H1 (cell line): ENCODE measurements at regions not wholly inside any gene's neighbourhood (a gene's known extent, or its start where the extent isn't known, plus 50 kb on each side); places are given as distances from the start of the nearest gene placed in this dataset.

ENCODE experiments used
- CTCF ChIA-PET: fragments of 300-600 bp; sonication (Branson Sonifier 250); formaldehyde crosslinking; loops from one replicate; lab custom pipeline; 2021; ENCODE audit not compliant: partially characterized antibody; lab: Charles Lee
- POLR2A ChIA-PET: fragments of 300-600 bp; sonication (Branson Sonifier 250); formaldehyde crosslinking; loops from one replicate; lab custom pipeline; 2021; ENCODE audit warnings: inconsistent platforms; ENCODE audit not compliant: partially characterized antibody; lab: Charles Lee
- DNase-seq, 2 experiments: peaks; one replicate each; pipeline versions ENCODE4 v3.0.0 to v3.0.0-alpha.2; 2010 to 2022; ENCODE audit warnings: low spot score in 2 of 2, low read depth in 1 of 2, mixed read lengths in 1 of 2
- FAIRE-seq: peaks from 2 replicates; lab custom pipeline; 2011; peaks lifted over from hg19 to GRCh38; lab: Jason Lieb, UNC
- H2AFZ ChIP-seq: 2 replicates; pipeline ENCODE4 v1.8.1; 2012; ENCODE audit warnings: low read length, inconsistent platforms
- H2AK5ac ChIP-seq: 2 replicates; pipeline ENCODE4 v1.6.1; 2013; ENCODE audit warnings: low read depth, low read length
- H2BK120ac ChIP-seq: replicated peaks from 2 replicates; pipeline ENCODE3; 2013; ENCODE audit warnings: low read depth, low read length, inconsistent platforms
- H2BK12ac ChIP-seq: 2 replicates; pipeline ENCODE4 v1.6.1; 2013; ENCODE audit warnings: low read depth, low read length
- H2BK15ac ChIP-seq: 2 replicates; pipeline ENCODE4 v1.6.1; 2013; ENCODE audit warnings: low read length
- H2BK20ac ChIP-seq: 2 replicates; pipeline ENCODE4 v1.6.1; 2013; ENCODE audit warnings: low read length
- H2BK5ac ChIP-seq: 2 replicates; pipeline ENCODE4 v1.6.1; 2013; ENCODE audit warnings: low read depth, low read length
- H3K14ac ChIP-seq: 2 replicates; pipeline ENCODE4 v1.6.1; 2013; ENCODE audit warnings: inconsistent platforms; ENCODE audit not compliant: insufficient read length
- H3K18ac ChIP-seq: 2 replicates; pipeline ENCODE4 v1.6.1; 2013; ENCODE audit warnings: low read length; ENCODE audit errors: extremely low read depth
- H3K23ac ChIP-seq: 2 replicates; pipeline ENCODE4 v1.6.1; 2013; ENCODE audit warnings: inconsistent platforms; ENCODE audit not compliant: insufficient read length
- H3K23me2 ChIP-seq: 2 replicates; pipeline ENCODE4 v1.6.1; 2013; ENCODE audit warnings: low read depth, low read length
- H3K27ac ChIP-seq: 2 replicates; pipeline ENCODE4 v1.6.1; 2011; ENCODE audit warnings: low read depth, low read length, inconsistent platforms
- H3K27me3 ChIP-seq, 4 experiments: replicated peaks in 1 of 4; 1 replicate in 1 of 4; 2 replicates in 3 of 4; pipeline versions ENCODE4 v1.6.1 to v1.8.1; 2011 to 2013; ENCODE audit warnings: low read length in 3 of 4, mild to moderate bottlenecking in 3 of 4, inconsistent platforms in 2 of 4, mixed read lengths in 2 of 4, moderate library complexity in 1 of 4; ENCODE audit not compliant: control insufficient read depth in 3 of 4, insufficient read depth in 3 of 4; ENCODE audit errors: extremely low read depth in 1 of 4
- H3K36me3 ChIP-seq, 4 experiments: 2 replicates each; pipeline versions ENCODE4 v1.6.1 to v1.8.1; 2011 to 2013; ENCODE audit warnings: mild to moderate bottlenecking in 4 of 4, low read length in 3 of 4, moderate library complexity in 2 of 4, control low read depth in 1 of 4, inconsistent platforms in 1 of 4; ENCODE audit not compliant: insufficient read depth in 4 of 4, control insufficient read depth in 2 of 4
- H3K4ac ChIP-seq: replicated peaks from 2 replicates; pipeline ENCODE3; 2013; ENCODE audit warnings: low read length, low read depth, mixed read lengths, inconsistent platforms; ENCODE audit not compliant: insufficient read length
- H3K4me1 ChIP-seq, 4 experiments: replicated peaks in 1 of 4; 1 replicate in 1 of 4; 2 replicates in 3 of 4; pipeline versions ENCODE4 v1.6.1 to v1.8.1; 2011 to 2013; ENCODE audit warnings: low read length in 3 of 4, inconsistent platforms in 2 of 4, mixed read lengths in 1 of 4; ENCODE audit not compliant: insufficient read depth in 4 of 4, control insufficient read depth in 3 of 4
- H3K4me2 ChIP-seq, 2 experiments: 2 replicates each; pipeline versions ENCODE4 v1.6.1 to v1.8.1; 2011 to 2013; ENCODE audit warnings: low read depth in 2 of 2, low read length in 2 of 2, control low read depth in 1 of 2, inconsistent platforms in 1 of 2, mild to moderate bottlenecking in 1 of 2; ENCODE audit not compliant: insufficient read depth in 1 of 2
- H3K4me3 ChIP-seq, 4 experiments: fragments of 200-600, 300-600 bp in 1 of 4; sonication (generic), shearing (Covaris generic), sonication (Bioruptor Twin) in 1 of 4; 2 replicates each; pipeline versions ENCODE4 v1.5.1 to v1.8.1; 2011 to 2016; ENCODE audit warnings: low read length in 4 of 4, low read depth in 3 of 4, control low read depth in 2 of 4, inconsistent platforms in 2 of 4, mild to moderate bottlenecking in 2 of 4, mixed read lengths in 1 of 4, moderate library complexity in 1 of 4; ENCODE audit not compliant: insufficient read depth in 2 of 4; ENCODE audit errors: extremely low read depth in 1 of 4
- H3K56ac ChIP-seq: replicated peaks from 2 replicates; pipeline ENCODE3; 2013; ENCODE audit warnings: low read depth, mild to moderate bottlenecking, mixed read lengths, low read length, inconsistent platforms; ENCODE audit not compliant: insufficient read length
- H3K79me1 ChIP-seq: 2 replicates; pipeline ENCODE4 v1.6.1; 2013; ENCODE audit warnings: low read depth, low read length, control low read depth
- H3K79me2 ChIP-seq, 2 experiments: 2 replicates each; pipeline versions ENCODE4 v1.6.1 to v1.8.1; 2012 to 2013; ENCODE audit warnings: low read length in 2 of 2, mild to moderate bottlenecking in 2 of 2, inconsistent platforms in 1 of 2; ENCODE audit not compliant: insufficient read depth in 2 of 2, control insufficient read depth in 1 of 2
- H3K9ac ChIP-seq, 4 experiments: replicated peaks in 1 of 4; 1 replicate in 1 of 4; 2 replicates in 3 of 4; pipeline versions ENCODE4 v1.6.1 to v1.8.1; 2011 to 2013; ENCODE audit warnings: low read depth in 3 of 4, low read length in 3 of 4, control low read depth in 2 of 4, mild to moderate bottlenecking in 2 of 4, moderate library complexity in 2 of 4, inconsistent platforms in 1 of 4; ENCODE audit errors: extremely low read depth in 1 of 4
- H3K9me3 ChIP-seq, 2 experiments: 2 replicates each; pipeline versions ENCODE4 v1.6.1 to v1.8.1; 2012 to 2013; ENCODE audit warnings: mild to moderate bottlenecking in 2 of 2, moderate library complexity in 2 of 2, control low read depth in 1 of 2, inconsistent platforms in 1 of 2, low read depth in 1 of 2, low read length in 1 of 2, mixed read lengths in 1 of 2; ENCODE audit not compliant: insufficient read depth in 2 of 2
- H4K20me1 ChIP-seq, 2 experiments: replicated peaks in 1 of 2; 2 replicates each; pipeline versions ENCODE3 to v1.8.1; 2011 to 2013; ENCODE audit warnings: inconsistent platforms in 2 of 2, low read length in 2 of 2, mild to moderate bottlenecking in 1 of 2; ENCODE audit not compliant: insufficient read depth in 2 of 2, control insufficient read depth in 1 of 2
- H4K5ac ChIP-seq: 2 replicates; pipeline ENCODE4 v1.6.1; 2013; ENCODE audit warnings: low read length, low read depth, mixed read lengths, inconsistent platforms; ENCODE audit not compliant: insufficient read length
- H4K8ac ChIP-seq: 2 replicates; pipeline ENCODE4 v1.8.0; 2013; ENCODE audit warnings: mild to moderate bottlenecking, moderate library complexity, low read length, inconsistent platforms; ENCODE audit not compliant: insufficient read depth; ENCODE audit errors: extremely low read depth
- H4K91ac ChIP-seq: replicated peaks from 2 replicates; pipeline ENCODE3; 2013; ENCODE audit warnings: low read length, mixed read lengths, inconsistent platforms; ENCODE audit not compliant: insufficient read length
- ASH2L ChIP-seq: fragments of 200-600, 300-600 bp; sonication (generic); IDR thresholded peaks from one replicate; pipeline ENCODE4 v1.7.1; 2017; ENCODE audit warnings: low read length
- TAF1 ChIP-seq: IDR thresholded peaks from 2 replicates; pipeline ENCODE4 v1.6.1; 2011; ENCODE audit warnings: mild to moderate bottlenecking, low read depth, low read length
- TAF7 ChIP-seq: optimal IDR thresholded peaks from 2 replicates; pipeline ENCODE3; 2011; ENCODE audit warnings: low read depth, mild to moderate bottlenecking, inconsistent platforms, low read length, moderate library complexity, borderline replicate concordance
- whole genome bisulfite sequencing, 2 experiments: shearing (Covaris generic) in 1 of 2; methylation state at CpG; one replicate each; pipeline versions ENCODE4 v1.1.6 to v1.1.7; 2013 to 2015; ENCODE audit warnings: low lambda C conversion rate in 2 of 2, mixed read lengths in 2 of 2, inconsistent platforms in 1 of 2, low coverage in 1 of 2, missing lambda C conversion rate in 1 of 2; ENCODE audit not compliant: insufficient replicate concordance in 2 of 2, insufficient coverage in 1 of 2, insufficient read length in 1 of 2; ENCODE audit errors: extremely low coverage in 1 of 2, missing lambda C conversion rate in 1 of 2; 5-methylcytosine and 5-hydroxymethylcytosine counted together
- TF ChIP-seq, protein P1 (sequence below): IDR thresholded peaks from 2 replicates; pipeline ENCODE4 v1.6.1; 2012; ENCODE audit warnings: low read length, inconsistent platforms

DNA sequence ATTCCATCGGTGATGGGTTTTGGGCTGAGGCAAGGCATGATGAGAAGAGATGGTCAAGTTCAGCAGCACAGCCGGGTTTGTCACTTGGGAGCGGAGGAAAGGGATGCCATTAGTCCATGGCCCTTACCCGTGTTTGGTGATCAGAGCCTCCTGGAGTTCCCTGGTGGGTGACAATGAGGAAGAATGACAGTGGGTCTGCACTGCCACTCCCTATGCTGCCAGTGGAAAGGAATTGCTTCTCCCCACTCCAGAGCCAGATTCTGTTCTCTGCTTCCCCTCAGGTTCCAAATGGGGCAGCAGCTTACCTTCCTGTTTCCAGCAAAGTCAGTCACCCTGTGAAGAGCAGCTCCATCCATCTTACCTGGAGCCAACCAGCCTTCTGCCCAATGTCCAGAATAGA, 393.1 kb downstream of the PTPRU start:
- H2BK15ac ChIP-seq: no peak overlapping the region
- no peak overlapping the region for H3K14ac ChIP-seq
- FAIRE-seq (no peak), DNase-seq (no peak)
- no peaks in the 10 kb centered on the region; a peak in 1 of 7 replicates for H3K4me1 ChIP-seq
- no peak overlapping the region for H3K23ac ChIP-seq
- no peak overlapping the region for H3K27ac ChIP-seq
- H3K79me1 ChIP-seq: no peaks in the 10 kb centered on the region
- no peak overlapping the region for H3K9ac ChIP-seq
- H3K9me3 ChIP-seq: no peaks in the 10 kb centered on the region
- TF ChIP-seq TAF7 (no peak), TAF1 (no peak), ASH2L (no peak)
- TF ChIP-seq, protein P1, sequence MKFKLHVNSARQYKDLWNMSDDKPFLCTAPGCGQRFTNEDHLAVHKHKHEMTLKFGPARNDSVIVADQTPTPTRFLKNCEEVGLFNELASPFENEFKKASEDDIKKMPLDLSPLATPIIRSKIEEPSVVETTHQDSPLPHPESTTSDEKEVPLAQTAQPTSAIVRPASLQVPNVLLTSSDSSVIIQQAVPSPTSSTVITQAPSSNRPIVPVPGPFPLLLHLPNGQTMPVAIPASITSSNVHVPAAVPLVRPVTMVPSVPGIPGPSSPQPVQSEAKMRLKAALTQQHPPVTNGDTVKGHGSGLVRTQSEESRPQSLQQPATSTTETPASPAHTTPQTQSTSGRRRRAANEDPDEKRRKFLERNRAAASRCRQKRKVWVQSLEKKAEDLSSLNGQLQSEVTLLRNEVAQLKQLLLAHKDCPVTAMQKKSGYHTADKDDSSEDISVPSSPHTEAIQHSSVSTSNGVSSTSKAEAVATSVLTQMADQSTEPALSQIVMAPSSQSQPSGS: no peak
- H3K4me3 ChIP-seq: no peak overlapping the region
- H3K56ac ChIP-seq: no peak overlapping the region
- ChIA-PET CTCF (no interaction called here), POLR2A (no interaction called here)
- no peaks in the 10 kb centered on the region for H3K36me3 ChIP-seq
- H4K91ac ChIP-seq: no peak overlapping the region
- H2BK120ac ChIP-seq: no peak overlapping the region
- H3K23me2 ChIP-seq: no peaks in the 10 kb centered on the region
- H4K8ac ChIP-seq: no peak overlapping the region
- 68% methylated on average over 4 of the region's 4 CpGs; no CpG with 5 or more reads in 1 of the 2 experiments for WGBS, 2 experiments
- no peaks in the 10 kb centered on the region for H3K79me2 ChIP-seq
- H3K27me3 ChIP-seq: no peaks in the 10 kb centered on the region
- no peak overlapping the region for H2AK5ac ChIP-seq
- H4K5ac ChIP-seq: no peak overlapping the region
- H3K4ac ChIP-seq: no peak overlapping the region
- H3K4me2 ChIP-seq: no peak overlapping the region
- H2BK5ac ChIP-seq: no peak overlapping the region
- H2BK20ac ChIP-seq: no peak overlapping the region
- H2BK12ac ChIP-seq: no peak overlapping the region
- no peak overlapping the region for H3K18ac ChIP-seq
- H2AFZ ChIP-seq: no peak overlapping the region
- no peaks in the 10 kb centered on the region for H4K20me1 ChIP-seq
